ENCODE measurements at regions not wholly inside any gene's neighbourhood (a gene's known extent, or its start where the extent isn't known, plus 50 kb on each side); places are given as distances from the start of the nearest gene placed in this dataset.
"Not testable (repeated sequence)": the region's sequence is repeated elsewhere in the genome, so short reads cannot be mapped to it uniquely, and the experiment has no call there.

GRCh38 chr10:109317746-109318366, 605.5 kb downstream of the XPNPEP1 start:
- DNase-seq: no peak
- 81 to 88% (median 85%) methylated on average over 3 of the region's 3 CpGs for WGBS, 3 donors
- intact Hi-C loops (cut with DNase I): no loop called here
- Histone ChIP-seq H3K27ac (no peak overlapping the region), H3K27me3 (no peaks in the 10 kb centered on the region), H3K4me1 (ENCODE audit: insufficient read depth) (no peaks in the 10 kb centered on the region), H3K9me3 (no peaks in the 10 kb centered on the region), H3K36me3 (no peaks in the 10 kb centered on the region), H3K4me3 (no peak overlapping the region)
- TF ChIP-seq EP300 (IDR thresholded peaks at IDR 0.05): no peak
- TF ChIP-seq POLR2A (IDR thresholded peaks at IDR 0.05): no peak
- TF ChIP-seq, protein P1, sequence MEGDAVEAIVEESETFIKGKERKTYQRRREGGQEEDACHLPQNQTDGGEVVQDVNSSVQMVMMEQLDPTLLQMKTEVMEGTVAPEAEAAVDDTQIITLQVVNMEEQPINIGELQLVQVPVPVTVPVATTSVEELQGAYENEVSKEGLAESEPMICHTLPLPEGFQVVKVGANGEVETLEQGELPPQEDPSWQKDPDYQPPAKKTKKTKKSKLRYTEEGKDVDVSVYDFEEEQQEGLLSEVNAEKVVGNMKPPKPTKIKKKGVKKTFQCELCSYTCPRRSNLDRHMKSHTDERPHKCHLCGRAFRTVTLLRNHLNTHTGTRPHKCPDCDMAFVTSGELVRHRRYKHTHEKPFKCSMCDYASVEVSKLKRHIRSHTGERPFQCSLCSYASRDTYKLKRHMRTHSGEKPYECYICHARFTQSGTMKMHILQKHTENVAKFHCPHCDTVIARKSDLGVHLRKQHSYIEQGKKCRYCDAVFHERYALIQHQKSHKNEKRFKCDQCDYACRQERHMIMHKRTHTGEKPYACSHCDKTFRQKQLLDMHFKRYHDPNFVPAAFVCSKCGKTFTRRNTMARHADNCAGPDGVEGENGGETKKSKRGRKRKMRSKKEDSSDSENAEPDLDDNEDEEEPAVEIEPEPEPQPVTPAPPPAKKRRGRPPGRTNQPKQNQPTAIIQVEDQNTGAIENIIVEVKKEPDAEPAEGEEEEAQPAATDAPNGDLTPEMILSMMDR (IDR thresholded peaks at IDR 0.05): no peak

DNA sequence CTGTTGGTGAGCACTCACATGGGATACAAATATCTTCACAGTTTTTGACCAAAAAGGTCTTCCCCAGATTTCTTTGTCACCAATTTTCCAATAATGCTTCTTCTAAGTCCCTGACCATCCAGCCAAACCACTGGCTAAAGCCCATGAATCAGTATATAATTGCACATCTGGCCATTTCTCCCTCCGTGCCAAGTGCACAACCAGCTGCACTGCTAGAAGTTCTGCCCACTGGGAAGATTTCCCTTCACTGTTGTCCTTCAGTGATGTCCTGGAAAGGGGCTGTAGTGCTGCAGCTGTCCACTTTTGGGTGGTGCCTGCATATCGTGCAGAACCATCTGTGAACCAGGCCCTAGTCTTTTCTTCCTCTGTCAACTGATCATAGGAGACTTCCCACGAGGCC, 609.3 kb downstream of the XPNPEP1 start:
- H3K27ac ChIP-seq; DNase-seq; H3K36me3 ChIP-seq; H3K4me3 ChIP-seq; H3K9me3 ChIP-seq; H3K27me3 ChIP-seq; intact Hi-C loops (cut with DNase I); H3K4me1 ChIP-seq (ENCODE audit: insufficient read depth): not testable (repeated sequence)
- 74 to 92% (median 78%) methylated on average over 3 of the region's 3 CpGs for WGBS, 3 donors

DNA sequence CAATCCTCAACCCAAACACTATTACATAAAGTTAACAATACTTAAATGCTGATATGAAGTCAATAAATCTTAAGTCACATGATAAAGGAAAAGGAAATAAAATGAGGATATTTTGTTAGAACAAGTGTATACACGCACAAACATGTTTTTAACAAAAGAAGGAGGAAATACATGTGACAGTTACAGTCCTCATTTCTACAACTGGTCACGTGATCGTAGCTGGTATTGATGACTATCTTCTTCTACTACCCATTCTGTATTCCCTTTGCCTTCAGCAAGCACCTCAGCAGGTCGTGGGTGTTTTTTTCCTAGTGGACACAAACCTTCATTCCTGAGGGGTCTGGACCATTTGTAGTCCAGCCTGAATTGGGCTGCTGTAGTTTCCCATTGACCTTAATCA, 610.8 kb downstream of the XPNPEP1 start:
- H3K27me3 ChIP-seq; H3K36me3 ChIP-seq; H3K4me3 ChIP-seq; H3K27ac ChIP-seq; H3K9me3 ChIP-seq; H3K4me1 ChIP-seq (ENCODE audit: insufficient read depth); DNase-seq; intact Hi-C loops (cut with DNase I): not testable (repeated sequence)
- WGBS, 3 donors: 82 to 86% (median 85%) methylated on average over 4 of the region's 4 CpGs

DNA sequence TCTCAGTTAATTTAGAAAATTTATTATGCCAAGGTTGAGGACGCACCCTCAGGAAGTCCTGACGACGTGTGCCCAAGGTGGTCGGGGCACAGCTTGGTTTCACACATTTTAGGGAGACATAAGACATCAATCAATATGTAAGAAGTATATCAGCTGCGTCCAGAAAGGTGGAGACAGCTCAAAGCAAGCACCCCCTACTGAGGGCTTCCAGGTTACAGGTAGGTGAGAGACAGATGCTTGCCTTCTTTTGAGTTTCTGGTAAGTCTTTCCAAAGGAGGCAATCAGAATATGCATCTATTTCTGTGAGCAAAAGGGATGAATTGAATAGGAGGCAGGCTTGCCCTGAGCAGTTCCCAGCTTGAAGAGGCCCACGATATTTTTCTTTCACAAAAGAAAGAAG, 614.3 kb downstream of the XPNPEP1 start:
- Histone ChIP-seq H3K4me3 (no peak overlapping the region), H3K4me1 (ENCODE audit: insufficient read depth) (no peaks in the 10 kb centered on the region), H3K9me3 (no peaks in the 10 kb centered on the region), H3K27me3 (no peaks in the 10 kb centered on the region), H3K27ac (no peak overlapping the region), H3K36me3 (no peaks in the 10 kb centered on the region)
- DNase-seq: no peak
- intact Hi-C loops (cut with DNase I): no loop called here
- TF ChIP-seq, protein P1 (IDR thresholded peaks at IDR 0.05): no peak
- TF ChIP-seq EP300 (IDR thresholded peaks at IDR 0.05) (no peak), POLR2A (IDR thresholded peaks at IDR 0.05) (no peak)
- WGBS, 3 donors: 73 to 77% (median 76%) methylated on average over 6 of the region's 6 CpGs

GRCh38 chr10:109307102-109307501, 616.2 kb downstream of the XPNPEP1 start:
- H3K27ac ChIP-seq; intact Hi-C loops (cut with DNase I); DNase-seq; H3K4me3 ChIP-seq; H3K4me1 ChIP-seq (ENCODE audit: insufficient read depth); H3K9me3 ChIP-seq; H3K27me3 ChIP-seq; H3K36me3 ChIP-seq: not testable (repeated sequence)
- WGBS, 3 donors: 40 to 53% (median 50%) methylated on average over 5 of the region's 5 CpGs

DNA sequence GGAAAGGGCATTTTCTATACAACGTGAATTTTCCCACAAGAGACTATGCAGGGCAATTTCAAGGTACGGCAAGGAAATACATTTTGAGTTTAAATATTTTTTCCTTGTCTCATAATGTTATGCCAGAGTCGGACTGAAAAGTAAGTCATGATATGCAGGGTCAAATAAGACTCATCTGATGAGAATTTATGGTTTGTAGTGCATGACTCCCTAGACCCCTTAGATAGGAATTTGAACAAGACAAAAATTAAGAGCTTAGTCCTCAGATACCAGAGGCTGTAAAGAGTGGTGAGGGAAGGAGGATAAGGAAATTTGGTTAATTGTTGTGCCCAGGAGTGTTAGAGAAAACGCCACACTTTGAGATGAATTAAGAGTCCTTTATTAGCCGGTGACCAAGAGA, 616.6 kb downstream of the XPNPEP1 start:
- H3K36me3 ChIP-seq: no peaks in the 10 kb centered on the region
- H3K27ac ChIP-seq: no peak overlapping the region
- no peaks in the 10 kb centered on the region for H3K4me1 ChIP-seq (ENCODE audit: insufficient read depth)
- WGBS, 3 donors: 49 to 58% (median 58%) methylated on average over 5 of the region's 5 CpGs
- DNase-seq: no peak
- intact Hi-C loops (cut with DNase I): no loop called here
- H3K9me3 ChIP-seq: no peaks in the 10 kb centered on the region
- H3K4me3 ChIP-seq: no peak overlapping the region
- TF ChIP-seq EP300 (IDR thresholded peaks at IDR 0.05) (no peak), POLR2A (IDR thresholded peaks at IDR 0.05) (no peak)
- TF ChIP-seq, protein P1 (IDR thresholded peaks at IDR 0.05): no peak
- H3K27me3 ChIP-seq: no peaks in the 10 kb centered on the region

Measured in ovary (tissue), 7 donors.